ENCODE measurements at regions not wholly inside any gene's neighbourhood (a gene's known extent, or its start where the extent isn't known, plus 50 kb on each side); places are given as distances from the start of the nearest gene placed in this dataset.

DNA sequence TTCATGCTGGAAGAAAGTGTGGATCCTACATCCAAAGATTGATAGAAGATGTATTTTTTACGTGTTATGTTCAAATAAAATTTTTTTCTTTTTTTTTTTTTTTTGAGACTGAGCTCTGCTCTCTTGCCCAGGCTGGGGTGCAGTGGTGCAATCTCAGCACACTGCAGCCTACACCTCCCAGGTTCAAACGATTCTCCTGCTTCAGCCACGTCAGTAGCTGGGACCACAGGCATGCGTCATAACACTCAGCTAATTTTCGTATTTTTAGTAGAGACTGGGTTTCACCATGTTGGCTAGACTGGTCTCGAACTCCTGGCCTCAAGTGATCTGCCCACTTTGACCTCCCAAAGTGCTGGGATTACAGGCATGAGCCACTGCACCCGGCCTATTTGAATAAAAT is 65.7 kb downstream of the KLF12 start:
- Mint-ChIP-seq H3K4me1 (peaks cover 13% of the 10 kb centered on the region), H3K27ac (no peak overlapping the region), H3K36me3 (peaks cover 2% of the 10 kb centered on the region; the same call in 1 of the 2 replicates), H3K9me3 (no peaks in the 10 kb centered on the region; the same call in 1 of the 2 replicates), H3K4me3 (no peak overlapping the region), H3K27me3 (ENCODE audit: low read depth) (no peaks in the 10 kb centered on the region)
- CTCF ChIA-PET = no interaction called here
- no peak for ATAC-seq
- no peak for DNase-seq (ENCODE audit: low spot score)
- TF ChIP-seq CREM (CRISPR knock-in tag; IDR thresholded peaks at IDR 0.05) = no peak
- POLR2A ChIA-PET = no interaction called here

GRCh38 chr13:74067818-74068217 is 66.4 kb downstream of the KLF12 start:
- POLR2A ChIA-PET = no interaction called here
- ATAC-seq = no peak
- Mint-ChIP-seq H3K27me3 (ENCODE audit: low read depth) (no peaks in the 10 kb centered on the region), H3K27ac (no peak overlapping the region), H3K4me3 (no peak overlapping the region), H3K9me3 (no peaks in the 10 kb centered on the region; the same call in 1 of the 2 replicates), H3K4me1 (peaks cover 10% of the 10 kb centered on the region), H3K36me3 (no peaks in the 10 kb centered on the region; the same call in 1 of the 2 replicates)
- CTCF ChIA-PET = no interaction called here
- DNase-seq (ENCODE audit: low spot score) = no peak
- TF ChIP-seq PRRX2 (CRISPR knock-in tag; IDR thresholded peaks at IDR 0.05) (no peak), EMX1 (CRISPR knock-in tag; IDR thresholded peaks at IDR 0.05) (no peak), FOXP1 (CRISPR knock-in tag; IDR thresholded peaks at IDR 0.05; ENCODE audit: borderline replicate concordance) (no peak), OVOL2 (CRISPR knock-in tag; IDR thresholded peaks at IDR 0.05; ENCODE audit: borderline replicate concordance) (no peak), ELF4 (CRISPR knock-in tag; IDR thresholded peaks at IDR 0.05; ENCODE audit: low read depth) (no peak), ZBTB43 (CRISPR knock-in tag; IDR thresholded peaks at IDR 0.05) (no peak), ZMAT4 (CRISPR knock-in tag; IDR thresholded peaks at IDR 0.05) (no peak), SP1 (CRISPR knock-in tag; conservative IDR thresholded peaks at IDR 0.05) (no peak)
- TF ChIP-seq, protein P1, sequence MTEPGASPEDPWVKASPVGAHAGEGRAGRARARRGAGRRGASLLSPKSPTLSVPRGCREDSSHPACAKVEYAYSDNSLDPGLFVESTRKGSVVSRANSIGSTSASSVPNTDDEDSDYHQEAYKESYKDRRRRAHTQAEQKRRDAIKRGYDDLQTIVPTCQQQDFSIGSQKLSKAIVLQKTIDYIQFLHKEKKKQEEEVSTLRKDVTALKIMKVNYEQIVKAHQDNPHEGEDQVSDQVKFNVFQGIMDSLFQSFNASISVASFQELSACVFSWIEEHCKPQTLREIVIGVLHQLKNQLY (CRISPR knock-in tag; IDR thresholded peaks at IDR 0.05) = no peak
- TF ChIP-seq, protein P2, sequence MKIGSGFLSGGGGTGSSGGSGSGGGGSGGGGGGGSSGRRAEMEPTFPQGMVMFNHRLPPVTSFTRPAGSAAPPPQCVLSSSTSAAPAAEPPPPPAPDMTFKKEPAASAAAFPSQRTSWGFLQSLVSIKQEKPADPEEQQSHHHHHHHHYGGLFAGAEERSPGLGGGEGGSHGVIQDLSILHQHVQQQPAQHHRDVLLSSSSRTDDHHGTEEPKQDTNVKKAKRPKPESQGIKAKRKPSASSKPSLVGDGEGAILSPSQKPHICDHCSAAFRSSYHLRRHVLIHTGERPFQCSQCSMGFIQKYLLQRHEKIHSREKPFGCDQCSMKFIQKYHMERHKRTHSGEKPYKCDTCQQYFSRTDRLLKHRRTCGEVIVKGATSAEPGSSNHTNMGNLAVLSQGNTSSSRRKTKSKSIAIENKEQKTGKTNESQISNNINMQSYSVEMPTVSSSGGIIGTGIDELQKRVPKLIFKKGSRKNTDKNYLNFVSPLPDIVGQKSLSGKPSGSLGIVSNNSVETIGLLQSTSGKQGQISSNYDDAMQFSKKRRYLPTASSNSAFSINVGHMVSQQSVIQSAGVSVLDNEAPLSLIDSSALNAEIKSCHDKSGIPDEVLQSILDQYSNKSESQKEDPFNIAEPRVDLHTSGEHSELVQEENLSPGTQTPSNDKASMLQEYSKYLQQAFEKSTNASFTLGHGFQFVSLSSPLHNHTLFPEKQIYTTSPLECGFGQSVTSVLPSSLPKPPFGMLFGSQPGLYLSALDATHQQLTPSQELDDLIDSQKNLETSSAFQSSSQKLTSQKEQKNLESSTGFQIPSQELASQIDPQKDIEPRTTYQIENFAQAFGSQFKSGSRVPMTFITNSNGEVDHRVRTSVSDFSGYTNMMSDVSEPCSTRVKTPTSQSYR (CRISPR knock-in tag; IDR thresholded peaks at IDR 0.05) = no peak
- TF ChIP-seq, protein P3, sequence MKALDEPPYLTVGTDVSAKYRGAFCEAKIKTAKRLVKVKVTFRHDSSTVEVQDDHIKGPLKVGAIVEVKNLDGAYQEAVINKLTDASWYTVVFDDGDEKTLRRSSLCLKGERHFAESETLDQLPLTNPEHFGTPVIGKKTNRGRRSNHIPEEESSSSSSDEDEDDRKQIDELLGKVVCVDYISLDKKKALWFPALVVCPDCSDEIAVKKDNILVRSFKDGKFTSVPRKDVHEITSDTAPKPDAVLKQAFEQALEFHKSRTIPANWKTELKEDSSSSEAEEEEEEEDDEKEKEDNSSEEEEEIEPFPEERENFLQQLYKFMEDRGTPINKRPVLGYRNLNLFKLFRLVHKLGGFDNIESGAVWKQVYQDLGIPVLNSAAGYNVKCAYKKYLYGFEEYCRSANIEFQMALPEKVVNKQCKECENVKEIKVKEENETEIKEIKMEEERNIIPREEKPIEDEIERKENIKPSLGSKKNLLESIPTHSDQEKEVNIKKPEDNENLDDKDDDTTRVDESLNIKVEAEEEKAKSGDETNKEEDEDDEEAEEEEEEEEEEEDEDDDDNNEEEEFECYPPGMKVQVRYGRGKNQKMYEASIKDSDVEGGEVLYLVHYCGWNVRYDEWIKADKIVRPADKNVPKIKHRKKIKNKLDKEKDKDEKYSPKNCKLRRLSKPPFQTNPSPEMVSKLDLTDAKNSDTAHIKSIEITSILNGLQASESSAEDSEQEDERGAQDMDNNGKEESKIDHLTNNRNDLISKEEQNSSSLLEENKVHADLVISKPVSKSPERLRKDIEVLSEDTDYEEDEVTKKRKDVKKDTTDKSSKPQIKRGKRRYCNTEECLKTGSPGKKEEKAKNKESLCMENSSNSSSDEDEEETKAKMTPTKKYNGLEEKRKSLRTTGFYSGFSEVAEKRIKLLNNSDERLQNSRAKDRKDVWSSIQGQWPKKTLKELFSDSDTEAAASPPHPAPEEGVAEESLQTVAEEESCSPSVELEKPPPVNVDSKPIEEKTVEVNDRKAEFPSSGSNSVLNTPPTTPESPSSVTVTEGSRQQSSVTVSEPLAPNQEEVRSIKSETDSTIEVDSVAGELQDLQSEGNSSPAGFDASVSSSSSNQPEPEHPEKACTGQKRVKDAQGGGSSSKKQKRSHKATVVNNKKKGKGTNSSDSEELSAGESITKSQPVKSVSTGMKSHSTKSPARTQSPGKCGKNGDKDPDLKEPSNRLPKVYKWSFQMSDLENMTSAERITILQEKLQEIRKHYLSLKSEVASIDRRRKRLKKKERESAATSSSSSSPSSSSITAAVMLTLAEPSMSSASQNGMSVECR (CRISPR knock-in tag; IDR thresholded peaks at IDR 0.05; ENCODE audit: borderline replicate concordance) = no peak
- TF ChIP-seq, protein P4, sequence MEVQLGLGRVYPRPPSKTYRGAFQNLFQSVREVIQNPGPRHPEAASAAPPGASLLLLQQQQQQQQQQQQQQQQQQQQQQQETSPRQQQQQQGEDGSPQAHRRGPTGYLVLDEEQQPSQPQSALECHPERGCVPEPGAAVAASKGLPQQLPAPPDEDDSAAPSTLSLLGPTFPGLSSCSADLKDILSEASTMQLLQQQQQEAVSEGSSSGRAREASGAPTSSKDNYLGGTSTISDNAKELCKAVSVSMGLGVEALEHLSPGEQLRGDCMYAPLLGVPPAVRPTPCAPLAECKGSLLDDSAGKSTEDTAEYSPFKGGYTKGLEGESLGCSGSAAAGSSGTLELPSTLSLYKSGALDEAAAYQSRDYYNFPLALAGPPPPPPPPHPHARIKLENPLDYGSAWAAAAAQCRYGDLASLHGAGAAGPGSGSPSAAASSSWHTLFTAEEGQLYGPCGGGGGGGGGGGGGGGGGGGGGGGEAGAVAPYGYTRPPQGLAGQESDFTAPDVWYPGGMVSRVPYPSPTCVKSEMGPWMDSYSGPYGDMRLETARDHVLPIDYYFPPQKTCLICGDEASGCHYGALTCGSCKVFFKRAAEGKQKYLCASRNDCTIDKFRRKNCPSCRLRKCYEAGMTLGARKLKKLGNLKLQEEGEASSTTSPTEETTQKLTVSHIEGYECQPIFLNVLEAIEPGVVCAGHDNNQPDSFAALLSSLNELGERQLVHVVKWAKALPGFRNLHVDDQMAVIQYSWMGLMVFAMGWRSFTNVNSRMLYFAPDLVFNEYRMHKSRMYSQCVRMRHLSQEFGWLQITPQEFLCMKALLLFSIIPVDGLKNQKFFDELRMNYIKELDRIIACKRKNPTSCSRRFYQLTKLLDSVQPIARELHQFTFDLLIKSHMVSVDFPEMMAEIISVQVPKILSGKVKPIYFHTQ (CRISPR knock-in tag; IDR thresholded peaks at IDR 0.05) = no peak

Data from WTC11 (cell line).